NCI-H524 treated with DMSO at 0.1 percent for 48 hours (cell line): ENCODE measurements at regions not wholly inside any gene's neighbourhood (a gene's known extent, or its start where the extent isn't known, plus 50 kb on each side); places are given as distances from the start of the nearest gene placed in this dataset.
"Not testable (repeated sequence)": the region's sequence is repeated elsewhere in the genome, so short reads cannot be mapped to it uniquely, and the experiment has no call there.

Experiments used
- DNase-seq: peaks from one replicate; lab custom pipeline; 2025; lab: John Stamatoyannopoulos, UW

DNA sequence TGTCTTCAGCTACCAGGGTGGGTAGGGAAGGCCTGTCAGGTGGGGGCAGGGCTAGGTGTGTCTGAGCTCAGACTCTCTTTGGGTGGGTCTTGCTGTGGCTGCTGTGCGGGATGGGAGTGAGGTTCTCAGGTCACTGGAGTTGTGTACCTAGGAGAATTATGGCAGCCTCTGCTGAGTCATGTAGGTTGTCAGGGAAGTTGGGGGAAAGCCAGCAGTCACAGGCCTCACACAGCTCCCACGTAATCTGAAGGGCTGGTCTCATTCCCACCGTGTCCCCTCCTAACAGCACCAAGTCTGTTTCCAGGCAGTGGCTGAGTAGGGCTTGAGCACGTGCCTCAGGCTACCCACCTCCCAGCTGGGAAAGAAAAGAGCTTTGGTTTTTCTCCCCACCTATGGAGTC lies 67.0 kb downstream of the CHCHD4 start:
- DNase-seq: no peak

DNA sequence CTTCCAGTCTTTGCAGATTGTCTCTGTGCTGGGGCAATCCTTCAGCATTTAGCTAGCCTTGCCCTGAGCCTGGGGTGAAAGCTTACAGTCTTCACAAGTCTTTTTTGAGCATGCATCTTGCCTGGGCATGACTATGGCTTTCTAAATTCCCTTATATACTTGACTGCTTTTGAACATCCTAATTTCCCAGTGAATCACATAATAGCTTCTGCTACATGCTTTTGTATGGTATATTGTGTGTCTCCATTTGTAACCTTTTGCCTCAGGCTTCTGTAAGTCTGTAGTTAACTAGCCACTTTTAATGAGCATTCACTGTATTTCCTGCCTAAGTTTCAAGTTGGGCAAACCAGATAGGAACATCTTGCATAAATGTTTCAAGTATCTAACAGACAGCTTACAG lies 76.8 kb downstream of the CHCHD4 start:
- no peak for DNase-seq

DNA sequence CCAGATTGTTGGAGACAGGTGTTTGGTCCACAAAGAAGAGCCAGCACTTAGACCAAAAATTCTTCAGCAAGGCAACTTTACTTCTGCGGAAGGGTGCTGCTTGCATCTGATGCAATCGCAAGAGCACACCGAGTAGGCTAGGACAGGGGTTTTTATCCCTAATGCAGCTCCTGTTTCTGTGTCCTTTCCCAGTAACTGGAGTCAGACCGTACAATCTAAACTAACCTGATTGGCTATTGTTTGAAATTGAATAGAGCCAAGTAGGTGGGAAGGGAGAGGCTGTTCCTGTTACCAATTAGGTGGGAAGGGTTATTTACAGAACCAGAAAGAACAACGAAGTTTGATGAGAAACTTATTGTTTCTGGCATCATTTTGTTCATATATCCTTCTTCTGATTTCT lies 77.6 kb downstream of the CHCHD4 start:
- no peak for DNase-seq

GRCh38 chr3:14042680-14043079 lies 82.0 kb downstream of the CHCHD4 start:
- DNase-seq: no peak

DNA sequence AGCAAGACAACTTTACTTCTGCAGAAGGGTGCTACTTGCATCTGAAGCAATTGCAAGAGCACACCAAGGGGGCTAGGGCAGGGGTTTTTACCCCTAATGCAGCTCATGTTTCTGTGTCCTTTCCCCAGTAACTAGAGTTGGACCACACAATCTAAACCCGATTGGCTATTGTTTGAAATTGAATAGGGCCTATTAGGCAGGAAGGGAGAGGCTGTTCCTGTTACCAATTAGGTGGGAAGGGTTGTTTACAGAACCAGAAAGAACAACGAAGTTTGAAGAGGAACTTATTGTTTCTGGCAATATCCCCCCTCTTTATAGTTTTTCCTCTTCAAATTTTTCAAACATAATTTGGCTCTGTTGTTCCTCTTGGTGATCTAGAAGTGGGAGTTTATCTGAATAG lies 85.5 kb downstream of the CHCHD4 start:
- no peak for DNase-seq

GRCh38 chr3:14037211-14037610 lies 87.5 kb downstream of the CHCHD4 start:
- DNase-seq: no peak

DNA sequence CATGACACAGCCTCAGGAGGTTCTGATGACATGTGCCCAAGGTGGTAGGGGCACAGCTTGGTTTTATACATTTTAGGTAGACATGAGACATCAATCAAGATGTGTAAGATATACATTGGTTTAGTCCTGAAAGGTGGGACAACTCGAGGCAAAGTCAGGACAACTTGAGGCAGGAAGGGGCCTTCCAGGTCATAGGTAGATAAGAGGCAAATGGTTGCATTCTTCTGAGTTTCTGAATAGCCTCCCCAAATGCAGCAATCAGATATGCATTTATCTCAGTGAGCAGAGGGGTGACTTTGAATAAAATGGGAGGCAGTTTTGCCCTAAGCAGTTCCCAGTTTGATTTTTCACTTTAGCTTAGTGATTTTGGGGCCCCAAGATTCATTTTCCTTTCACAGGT lies 91.6 kb downstream of the CHCHD4 start:
- no peak for DNase-seq

DNA sequence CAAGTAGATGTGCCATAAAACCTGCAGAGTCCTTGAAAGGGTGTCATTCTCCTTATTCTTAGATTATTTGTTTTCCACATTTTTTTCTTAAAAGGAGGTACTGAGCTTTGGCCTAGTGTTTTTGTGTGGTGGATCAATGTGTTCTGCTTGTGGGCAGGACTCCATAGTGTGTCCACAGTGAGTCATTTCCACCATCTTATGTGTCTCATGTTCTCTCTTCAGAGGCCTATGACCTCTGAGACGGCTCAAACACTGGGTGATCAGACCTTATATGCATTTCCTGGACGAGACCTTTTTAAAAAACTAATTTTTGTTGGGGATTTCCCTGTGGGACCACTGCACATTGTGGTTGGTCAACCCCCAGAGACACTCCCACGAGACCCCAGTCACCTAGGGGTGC lies 93.4 kb downstream of the CHCHD4 start:
- no peak for DNase-seq

- not testable (repeated sequence) for DNase-seq
These were observed 95.2 kb downstream of the CHCHD4 start for GRCh38 chr3:14029390-14029995.

GRCh38 chr3:14028122-14028521 lies 96.5 kb downstream of the CHCHD4 start:
- not testable (repeated sequence) for DNase-seq

DNA sequence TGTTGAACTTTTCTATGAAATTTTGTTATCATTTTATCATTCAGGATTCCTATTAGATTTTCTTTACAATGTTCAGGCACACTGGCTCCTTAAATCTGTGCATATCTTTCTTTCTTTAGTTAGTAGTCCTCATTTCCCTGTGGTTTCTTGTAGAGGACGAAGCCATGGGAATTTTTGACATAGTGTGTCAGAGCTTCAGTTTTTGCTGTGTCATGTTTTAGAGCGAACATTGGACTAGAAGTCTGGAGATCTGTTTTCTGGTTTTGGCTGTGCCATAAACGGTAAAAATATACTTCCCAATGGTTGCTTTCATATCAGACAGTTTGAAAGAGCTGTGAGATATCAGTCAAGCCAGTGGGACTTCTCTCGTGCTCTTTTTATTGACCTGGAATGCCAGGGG lies 105.2 kb downstream of the CHCHD4 start:
- DNase-seq: no peak

DNA sequence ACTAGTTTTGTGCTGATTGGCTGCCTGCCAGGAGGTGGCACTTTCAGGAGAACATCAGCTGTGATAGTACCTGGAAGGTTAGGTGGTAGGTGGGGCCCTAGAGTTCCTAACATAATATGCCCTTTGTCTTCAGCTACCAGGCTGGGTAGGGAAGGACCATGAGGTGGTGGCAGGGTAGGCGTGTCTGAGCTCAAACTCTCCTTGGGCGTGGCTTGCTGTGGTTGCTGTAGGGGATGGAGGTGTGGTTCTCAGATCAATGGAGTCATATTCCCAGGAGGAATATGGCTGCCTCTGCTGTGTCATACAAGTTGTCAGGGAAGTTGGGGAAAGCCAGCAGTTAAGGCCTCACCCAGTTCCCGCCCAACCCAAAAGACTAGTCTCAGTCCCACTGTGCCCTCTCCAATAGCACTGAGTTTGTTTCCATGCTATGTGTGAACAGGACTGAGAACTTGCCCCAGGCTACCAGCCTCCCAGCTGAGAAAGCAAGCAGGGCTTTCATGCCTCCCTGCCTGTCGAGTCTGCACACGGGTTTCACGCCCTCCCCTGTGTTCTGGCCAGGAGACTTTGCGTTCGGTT lies 107.7 kb downstream of the CHCHD4 start:
- DNase-seq: no peak

GRCh38 chr3:14007006-14007405 lies 117.7 kb downstream of the CHCHD4 start:
- no peak for DNase-seq

- no peak for DNase-seq
These were observed 121.3 kb upstream of the WNT7A start for GRCh38 chr3:14001136-14001535.

GRCh38 chr3:14000556-14000955 lies 120.7 kb upstream of the WNT7A start:
- DNase-seq: no peak

GRCh38 chr3:13998831-13999230 lies 119.0 kb upstream of the WNT7A start:
- DNase-seq: no peak

GRCh38 chr3:13995216-13995615 lies 115.3 kb upstream of the WNT7A start:
- not testable (repeated sequence) for DNase-seq

DNA sequence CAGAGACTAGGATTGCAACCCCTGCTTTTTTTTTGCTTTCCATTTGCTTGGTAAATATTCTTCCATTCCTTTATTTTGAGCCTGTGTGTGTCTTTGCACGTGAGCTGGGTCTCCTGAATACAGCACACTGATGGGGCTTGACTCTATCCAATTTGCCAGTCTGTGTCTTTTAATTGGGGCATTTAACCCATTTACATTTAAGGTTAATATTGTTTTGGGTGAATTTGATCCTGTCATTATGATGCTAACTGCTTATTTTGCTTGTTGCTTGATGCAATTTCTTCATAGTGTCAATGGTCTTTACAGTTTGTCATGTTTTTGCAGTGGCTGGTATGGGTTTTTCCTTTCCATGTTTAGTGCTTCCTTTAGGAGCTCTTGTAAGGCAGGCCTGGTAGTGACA lies 109.1 kb upstream of the WNT7A start:
- DNase-seq: not testable (repeated sequence)

- no peak for DNase-seq
These were observed 96.6 kb upstream of the WNT7A start for GRCh38 chr3:13976469-13976868.

GRCh38 chr3:13975686-13976085 lies 95.8 kb upstream of the WNT7A start:
- DNase-seq: no peak

GRCh38 chr3:13972679-13973379 lies 93.0 kb upstream of the WNT7A start:
- DNase-seq: no peak

GRCh38 chr3:13966302-13966701 lies 86.4 kb upstream of the WNT7A start:
- DNase-seq: no peak

DNA sequence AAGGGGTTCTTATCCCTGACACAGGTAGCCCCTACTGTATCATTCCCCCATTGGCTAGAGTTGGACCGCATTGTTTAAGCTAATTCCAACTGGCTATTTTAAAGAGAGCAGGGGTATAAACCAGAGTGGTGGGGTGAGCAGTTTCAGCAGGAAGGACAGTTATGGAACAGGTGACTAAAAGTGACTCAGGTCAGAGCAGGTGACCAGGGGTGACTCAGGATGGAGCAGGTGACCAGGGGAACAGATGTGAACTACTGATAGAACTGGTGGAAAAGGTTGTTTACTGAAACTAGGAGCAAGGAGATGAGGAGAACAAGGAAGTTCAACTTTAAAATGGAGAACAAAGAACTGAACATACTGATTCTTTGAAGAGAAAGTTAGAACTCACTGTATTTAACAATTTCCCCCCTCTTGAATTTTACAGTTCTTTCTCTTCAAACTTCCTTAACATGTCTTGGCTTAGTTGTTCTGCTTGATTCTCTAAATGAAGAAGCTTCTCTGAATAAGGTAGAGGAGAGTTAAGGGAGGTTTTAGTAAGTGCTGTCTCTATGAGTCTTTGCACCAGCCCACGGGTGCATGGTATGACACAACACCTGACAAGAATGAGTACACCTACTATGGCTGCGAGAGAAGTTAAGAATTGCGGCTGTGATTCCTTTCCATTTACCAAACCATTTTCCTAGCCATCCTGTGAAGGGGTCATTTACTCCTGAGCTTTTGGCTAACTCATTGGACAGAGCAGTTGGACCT lies 83.4 kb upstream of the WNT7A start:
- DNase-seq: no peak
